ENCODE measurements at regions not wholly inside any gene's neighbourhood (a gene's known extent, or its start where the extent isn't known, plus 50 kb on each side); places are given as distances from the start of the nearest gene placed in this dataset.

- H3K4me2 ChIP-seq (ENCODE audit: insufficient read depth, low read length): no peak overlapping the region
- no peaks in the 10 kb centered on the region for H3K79me2 ChIP-seq (ENCODE audit: control insufficient read depth, insufficient read depth, low read length)
- no peaks in the 10 kb centered on the region for H3K36me3 ChIP-seq (ENCODE audit: control insufficient read depth, insufficient read depth, low read length)
- H3K9ac ChIP-seq (ENCODE audit: insufficient read depth in 1 of 2, low read depth in 2 of 2, low read length in 2 of 2): no peak overlapping the region
- H3K4me1 ChIP-seq (replicated peaks in 1 of 2; ENCODE audit: control insufficient read depth in 2 of 2, insufficient read depth in 2 of 2, low read length in 2 of 2): no peaks in the 10 kb centered on the region
- BruUV-seq (replicated peaks): no TSS peak
- H3K9me1 ChIP-seq (ENCODE audit: control insufficient read depth, insufficient read depth, low read length): no peaks in the 10 kb centered on the region
- H4K20me1 ChIP-seq (replicated peaks; ENCODE audit: control insufficient read depth, insufficient read depth, low read length): no peaks in the 10 kb centered on the region
- in situ Hi-C loops (cut with MboI): no loop called here
- no peak for DNase-seq (ENCODE audit: extremely low read depth in 1 of 4, low spot score in 3 of 4)
- H2AFZ ChIP-seq (ENCODE audit: low read depth, low read length): no peak overlapping the region
- H3K4me3 ChIP-seq: no peak overlapping the region
- ChIA-PET CTCF (ENCODE audit: low intra/inter-chr PET ratio) (no interaction called here), POLR2A (interaction anchor here (0.5 to 1.5 kb wide), 2 partner anchors 18 to 949 kb away, joined by 3 to 4 read pairs; no protein-coding TSS in a partner anchor)
- no peaks in the 10 kb centered on the region for H3K9me3 ChIP-seq (replicated peaks; ENCODE audit: control insufficient read depth, insufficient read depth, low read depth, low read length)
- H3K27ac ChIP-seq (ENCODE audit: extremely low read depth, low read depth, low read length): no peak overlapping the region
- ATAC-seq: no peak
- intact Hi-C loops (cut with micrococcal nuclease): no loop called here
- H3K27me3 ChIP-seq (ENCODE audit: control insufficient read depth in 2 of 2, insufficient read depth in 2 of 2, low read length in 2 of 2): no peaks in the 10 kb centered on the region; a peak in 1 of 5 replicates
- no peak for TF ChIP-seq JUN (IDR thresholded peaks at IDR 0.05; ENCODE audit: borderline replicate concordance, low read depth, low read length)
- TF ChIP-seq JUN (CRISPR knock-in tag; IDR thresholded peaks at IDR 0.05; ENCODE audit: borderline replicate concordance): no peak
- TF ChIP-seq JUND (IDR thresholded peaks at IDR 0.05; ENCODE audit: borderline replicate concordance, low read depth, low read length): no peak
- TF ChIP-seq JUND (tag; IDR thresholded peaks at IDR 0.05; ENCODE audit: borderline replicate concordance, low read depth, low read length): no peak
- TF ChIP-seq NR4A1 (CRISPR knock-in tag; IDR thresholded peaks at IDR 0.05): no peak
- TF ChIP-seq NR4A1 (tag; IDR thresholded peaks at IDR 0.05): no peak
- TF ChIP-seq TBP (optimal IDR thresholded peaks at IDR 0.05; ENCODE audit: low read depth, low read length): no peak
- TF ChIP-seq IRF9 (tag; IDR thresholded peaks at IDR 0.05): no peak
- TF ChIP-seq SMARCE1 (IDR thresholded peaks at IDR 0.05): no peak
- no peak for FAIRE-seq
- WGBS (ENCODE audit: insufficient coverage, low coverage, missing lambda C conversion rate): 2% methylated on average over 5 of the region's 5 CpGs
Observed at GRCh38 chr6:125564941-125565340, 184.5 kb upstream of the HEY2 start.
